HG02623 (cell line): ENCODE measurements at regions not wholly inside any gene's neighbourhood (a gene's known extent, or its start where the extent isn't known, plus 50 kb on each side); places are given as distances from the start of the nearest gene placed in this dataset.
"Not testable (repeated sequence)": the region's sequence is repeated elsewhere in the genome, so short reads cannot be mapped to it uniquely, and the experiment has no call there.

ENCODE experiments used
- ATAC-seq: cut with Tn5 transposase; IDR thresholded peaks from one replicate; pipeline ENCODE4 v1.9.1; 2021; ENCODE audit warnings: moderate library complexity; ENCODE audit not compliant: unreplicated experiment

GRCh38 chr7:68893411-68893810 is 704.9 kb upstream of the AUTS2 start:
- ATAC-seq = no peak

- ATAC-seq = not testable (repeated sequence)
These were observed 699.1 kb upstream of the AUTS2 start for GRCh38 chr7:68899156-68899555.

DNA sequence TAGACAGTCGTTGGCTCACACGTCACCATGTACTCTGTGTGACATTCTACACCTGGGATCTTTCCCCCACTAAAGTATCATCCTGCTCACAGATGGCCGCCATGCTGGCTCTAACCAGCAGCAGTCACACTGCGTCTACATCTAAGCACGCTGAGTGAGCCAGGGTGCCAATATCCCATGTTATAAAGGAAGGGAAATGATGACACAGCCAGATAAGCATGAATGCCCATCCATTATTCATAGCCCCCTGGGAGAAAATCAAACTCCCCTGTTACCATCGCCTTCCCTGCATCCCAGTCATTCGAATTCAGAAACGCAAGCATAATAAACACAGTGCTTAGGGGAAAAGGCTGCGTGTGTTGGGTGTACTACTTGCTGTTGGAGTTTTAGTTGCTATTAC is 698.2 kb upstream of the AUTS2 start:
- ATAC-seq = no peak

DNA sequence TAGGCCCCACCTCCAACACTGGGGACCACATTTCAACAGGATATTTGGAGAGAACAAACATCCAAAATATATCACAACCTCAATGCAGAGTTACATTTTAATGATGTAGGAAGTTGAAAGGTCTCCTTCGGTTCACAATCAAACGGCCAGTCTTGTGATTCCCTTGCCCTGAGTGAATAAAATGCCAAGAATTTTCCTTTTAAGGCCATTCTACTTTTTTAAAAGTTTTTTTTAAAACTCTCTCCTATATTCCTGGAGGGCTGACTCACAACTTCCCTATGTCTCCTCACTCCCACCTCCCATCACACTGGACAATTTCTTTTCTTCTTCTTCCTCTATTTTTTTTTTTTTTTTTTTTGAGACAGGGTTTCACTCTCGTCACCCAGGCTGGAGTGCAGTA is 693.6 kb upstream of the AUTS2 start:
- no peak for ATAC-seq

DNA sequence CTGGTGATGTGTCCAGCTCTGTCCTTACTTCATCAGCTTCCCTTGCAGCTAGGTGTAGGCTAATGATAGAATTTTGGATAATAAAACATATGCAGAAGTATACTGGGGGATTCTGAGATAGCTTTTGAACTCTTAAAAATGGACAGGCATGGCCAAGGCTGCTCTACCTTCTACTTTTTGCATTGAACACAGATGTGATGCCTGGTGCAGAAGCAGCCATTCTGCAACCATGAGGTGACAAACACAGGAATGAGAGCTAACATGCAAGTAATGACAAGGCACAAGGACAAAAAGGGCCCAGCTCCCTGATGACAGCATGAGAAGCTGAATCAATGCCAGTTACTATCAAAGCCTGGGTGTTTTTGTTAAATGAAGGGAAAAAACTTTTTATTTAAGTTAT is 686.5 kb upstream of the AUTS2 start:
- no peak for ATAC-seq

DNA sequence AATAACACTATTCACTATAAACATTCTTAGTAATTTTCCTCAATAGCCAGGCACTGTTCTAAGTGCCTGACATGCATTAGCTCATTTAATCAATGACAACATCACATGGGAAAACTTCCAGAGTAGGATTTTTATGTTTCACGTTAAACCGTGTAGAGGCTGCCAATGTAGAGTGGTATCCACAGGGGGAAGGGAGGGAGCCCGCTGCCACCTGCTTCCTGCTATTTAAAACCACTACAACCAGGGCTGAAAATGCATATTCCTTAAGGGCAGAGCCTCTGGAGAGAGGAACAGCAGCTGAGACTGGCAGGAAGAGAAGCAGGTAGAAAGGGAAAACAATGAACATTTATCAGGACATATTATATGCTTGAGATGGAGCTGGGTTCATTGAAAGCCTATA is 684.3 kb upstream of the AUTS2 start:
- no peak for ATAC-seq

GRCh38 chr7:68917041-68917651 is 681.1 kb upstream of the AUTS2 start:
- no peak for ATAC-seq

GRCh38 chr7:68918621-68919020 is 679.7 kb upstream of the AUTS2 start:
- no peak for ATAC-seq

DNA sequence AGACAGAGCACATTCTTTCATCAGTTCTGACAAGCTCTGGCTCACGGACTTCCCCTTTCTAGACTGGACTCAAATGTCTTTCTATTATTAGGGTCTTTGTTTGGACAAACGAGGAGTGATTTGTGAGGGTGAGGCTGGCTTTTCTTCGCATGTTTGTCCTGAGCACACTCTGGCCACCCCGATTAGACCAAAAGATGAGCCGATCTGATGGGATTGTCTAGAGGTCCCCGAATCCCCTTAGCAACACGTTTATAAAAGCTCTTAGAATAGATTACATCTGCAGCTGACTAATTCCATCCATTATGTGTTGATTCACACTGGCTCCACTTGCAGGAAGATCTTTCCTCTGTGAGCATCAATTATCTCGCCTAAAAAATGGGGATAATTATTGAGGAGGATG is 675.4 kb upstream of the AUTS2 start:
- no peak for ATAC-seq

GRCh38 chr7:68925241-68925640 is 673.0 kb upstream of the AUTS2 start:
- no peak for ATAC-seq

DNA sequence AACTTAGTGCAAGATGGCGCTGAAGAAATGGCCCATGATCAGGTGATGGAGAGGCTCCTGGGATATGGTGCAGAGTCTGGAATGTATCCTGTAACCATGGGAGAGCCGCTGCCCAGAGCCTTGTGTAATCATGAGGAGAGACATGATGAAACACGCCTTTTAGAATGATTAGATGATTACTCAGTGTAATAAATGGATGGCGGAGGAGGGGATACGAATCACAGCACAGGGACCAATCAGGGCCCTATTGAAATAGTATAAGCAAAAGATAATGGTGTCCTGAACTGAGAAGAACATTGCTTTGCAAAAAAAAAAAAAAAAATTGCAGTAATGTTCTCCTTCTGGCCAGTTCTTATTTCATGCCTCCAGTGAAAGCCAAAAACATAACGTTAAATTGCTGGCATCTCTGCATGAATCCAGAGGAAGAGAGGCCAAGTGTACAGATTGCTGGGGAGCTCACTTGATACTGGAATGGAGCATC is 668.5 kb upstream of the AUTS2 start:
- ATAC-seq = no peak

- ATAC-seq = no peak
These were observed 661.7 kb upstream of the AUTS2 start for GRCh38 chr7:68936471-68937035.

DNA sequence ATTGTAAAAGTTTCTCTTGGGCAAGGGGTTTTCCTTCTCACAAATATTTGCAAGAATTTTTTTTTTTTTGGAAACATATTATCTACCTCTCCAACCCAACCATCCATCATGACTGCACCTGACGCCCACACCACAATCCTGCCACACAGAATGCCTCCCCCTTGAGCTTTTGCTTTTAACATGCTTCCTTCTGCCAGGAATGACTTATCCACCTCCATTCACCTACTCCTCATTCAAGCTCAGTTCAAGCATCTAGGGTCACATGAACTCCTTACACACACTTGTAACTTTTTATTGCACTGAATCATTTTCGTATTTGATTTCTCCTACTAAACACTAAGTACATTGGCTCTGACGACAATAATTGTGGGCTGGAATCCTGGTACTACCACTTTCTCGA is 660.1 kb upstream of the AUTS2 start:
- no peak for ATAC-seq

- no peak for ATAC-seq
These were observed 654.5 kb upstream of the AUTS2 start for GRCh38 chr7:68943786-68944185.

DNA sequence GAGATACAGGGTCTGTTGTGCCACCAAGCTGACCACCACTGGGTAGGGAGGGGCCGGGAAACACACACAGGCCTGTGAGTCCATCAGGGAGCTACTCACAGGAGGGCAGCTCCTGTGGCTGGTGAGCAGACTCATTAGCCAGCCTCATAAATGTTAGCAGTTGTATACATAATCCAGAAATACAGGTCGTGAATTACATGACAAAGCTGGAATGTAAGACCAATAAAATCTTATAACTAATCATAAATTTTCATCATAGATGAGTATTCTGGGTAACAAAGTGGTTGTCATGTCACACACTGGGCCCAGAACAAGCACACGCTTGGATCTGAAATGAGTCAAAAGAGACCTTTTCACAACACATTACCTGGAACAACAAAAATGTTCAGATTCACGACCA is 642.6 kb upstream of the AUTS2 start:
- no peak for ATAC-seq

DNA sequence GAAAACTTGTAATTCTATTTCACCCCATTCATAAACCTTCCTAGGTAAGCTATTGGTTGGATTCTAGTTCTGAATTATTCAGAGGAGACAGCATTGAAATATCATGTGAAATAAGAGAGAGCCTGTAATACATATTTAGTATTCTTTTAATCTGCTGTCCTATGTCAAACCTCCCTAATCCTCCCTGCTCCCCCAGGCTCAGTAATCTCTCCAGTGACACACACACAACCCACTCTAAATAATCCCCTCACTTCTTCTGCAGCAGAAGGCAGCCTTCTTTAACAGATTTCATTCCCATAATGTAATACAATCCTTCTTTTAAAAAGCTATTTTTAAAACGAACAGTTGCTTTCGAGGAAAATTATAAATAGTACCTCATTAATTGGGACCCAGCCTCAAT is 639.7 kb upstream of the AUTS2 start:
- no peak for ATAC-seq

DNA sequence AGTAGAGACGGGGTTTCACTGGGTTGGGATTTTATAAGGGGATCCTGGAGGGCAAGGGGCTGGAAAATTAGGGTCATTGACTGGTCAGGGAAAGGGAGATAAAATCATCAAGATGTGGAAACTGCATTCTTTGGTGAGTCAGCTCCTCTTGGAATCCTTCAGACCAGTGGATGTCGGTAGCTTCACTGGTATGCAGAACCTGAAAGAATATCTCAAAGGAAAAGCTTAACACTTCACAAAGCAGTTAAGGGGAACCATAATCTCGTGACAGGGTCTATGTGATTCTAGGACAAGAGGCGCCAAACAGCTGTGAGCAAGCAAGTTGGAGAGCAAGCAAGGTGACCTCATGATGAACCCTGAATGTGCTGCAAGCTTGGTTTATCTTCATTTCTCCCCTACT is 634.7 kb upstream of the AUTS2 start:
- no peak for ATAC-seq

- ATAC-seq = no peak
These were observed 634.2 kb upstream of the AUTS2 start for GRCh38 chr7:68964060-68964459.

DNA sequence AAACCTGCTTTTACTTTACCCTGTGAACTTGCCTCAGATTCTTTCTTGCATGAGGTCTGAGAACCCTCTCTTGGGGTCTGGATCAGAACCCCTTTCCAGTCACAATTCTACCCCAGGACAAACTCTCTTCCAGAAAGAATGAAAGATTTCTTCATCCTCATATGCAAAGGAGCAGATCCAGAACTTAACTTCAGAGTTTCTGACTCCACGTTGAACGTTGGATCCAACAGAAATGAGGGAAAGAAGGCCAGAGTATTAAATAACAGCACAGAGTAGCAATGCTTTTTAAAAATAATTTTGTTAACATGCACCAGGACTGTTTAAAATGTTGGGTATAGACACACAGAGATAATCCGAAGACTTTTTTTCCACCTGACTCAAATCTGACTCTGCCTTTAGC is 632.9 kb upstream of the AUTS2 start:
- no peak for ATAC-seq

- ATAC-seq = no peak
These were observed 630.7 kb upstream of the AUTS2 start for GRCh38 chr7:68967598-68967997.

DNA sequence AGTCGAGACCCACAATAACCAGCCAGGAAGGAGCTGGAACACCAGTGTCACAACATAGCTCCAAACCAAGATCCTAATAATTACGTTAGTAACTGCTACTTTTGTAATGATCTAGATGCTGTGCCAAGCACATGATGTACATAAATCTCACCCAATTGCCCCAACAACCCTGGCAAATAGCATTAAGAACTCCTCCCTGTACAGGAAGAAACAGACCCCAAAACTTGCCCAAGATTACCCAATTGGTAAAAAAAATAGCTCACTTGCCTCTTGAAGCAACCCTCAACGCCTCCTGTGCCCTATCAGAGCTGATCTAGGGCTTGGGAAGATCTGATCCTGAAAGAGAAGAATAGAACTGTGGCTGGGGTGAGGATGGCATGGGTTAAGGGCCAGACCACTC is 628.7 kb upstream of the AUTS2 start:
- no peak for ATAC-seq

DNA sequence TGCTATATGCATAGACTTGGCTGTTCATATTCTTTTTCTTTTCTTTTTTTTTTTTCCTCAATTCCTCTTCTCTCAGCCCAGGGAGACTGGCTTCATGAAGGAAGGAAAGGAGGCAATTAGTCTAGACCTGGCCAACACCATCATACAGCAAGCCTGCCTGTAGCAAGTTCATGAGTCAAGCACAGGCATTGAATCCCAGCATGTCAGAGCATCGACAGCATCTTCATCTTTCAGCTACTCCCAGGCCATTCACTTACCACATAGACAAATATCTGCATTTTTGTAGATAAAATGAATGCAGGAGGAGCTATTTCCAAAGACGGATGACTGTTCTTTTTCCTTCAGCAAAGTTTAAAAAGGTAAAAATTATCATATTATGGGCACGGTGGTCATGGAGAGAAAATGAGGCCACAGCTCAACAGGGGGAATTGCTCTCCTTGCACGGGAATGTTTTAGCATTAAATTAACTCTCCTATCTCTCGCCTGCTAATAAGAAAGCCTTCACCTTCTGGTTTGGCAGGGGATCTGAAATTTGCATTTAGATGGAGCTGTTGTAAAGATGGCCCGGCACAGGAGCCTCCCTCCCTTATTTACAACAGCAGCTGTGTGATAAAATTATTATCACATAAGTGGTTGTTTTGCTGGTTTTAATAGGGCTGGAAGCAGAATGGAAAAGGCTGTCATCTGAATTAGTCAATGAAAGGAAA is 626.5 kb upstream of the AUTS2 start:
- no peak for ATAC-seq
